WI38 (cell line): ENCODE measurements at regions not wholly inside any gene's neighbourhood (a gene's known extent, or its start where the extent isn't known, plus 50 kb on each side); places are given as distances from the start of the nearest gene placed in this dataset.

Experiments used
- H3K4me3 ChIP-seq: 2 replicates; pipeline ENCODE4 v1.5.1; 2011; ENCODE audit warnings: low read depth, mild to moderate bottlenecking, control low read depth, low read length
- TF ChIP-seq, protein P1 (sequence below): IDR thresholded peaks from 2 replicates; pipeline ENCODE4 v1.5.1; 2012; ENCODE audit warnings: low read depth, mild to moderate bottlenecking, control low read depth, low read length

DNA sequence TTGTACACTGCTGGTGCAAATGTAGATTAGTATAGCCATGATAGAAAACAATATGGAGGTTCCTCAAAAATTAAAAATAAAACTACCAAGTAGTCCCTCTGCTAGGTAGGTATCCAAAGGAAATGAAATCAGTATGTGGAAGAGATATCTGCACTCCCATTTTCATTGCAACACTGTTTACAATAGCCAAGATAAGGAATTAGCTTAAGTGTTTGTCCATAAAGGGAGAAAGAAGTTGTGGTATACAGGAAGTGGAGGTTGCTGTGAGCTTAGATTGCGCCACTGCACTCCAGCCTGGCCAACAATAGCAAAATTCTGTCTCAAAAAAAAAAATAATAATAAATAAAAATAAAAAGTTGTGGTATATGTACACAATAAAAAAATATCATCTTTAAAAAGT, 325.0 kb upstream of the EMCN start:
- no peak overlapping the region for H3K4me3 ChIP-seq
- TF ChIP-seq, protein P1, sequence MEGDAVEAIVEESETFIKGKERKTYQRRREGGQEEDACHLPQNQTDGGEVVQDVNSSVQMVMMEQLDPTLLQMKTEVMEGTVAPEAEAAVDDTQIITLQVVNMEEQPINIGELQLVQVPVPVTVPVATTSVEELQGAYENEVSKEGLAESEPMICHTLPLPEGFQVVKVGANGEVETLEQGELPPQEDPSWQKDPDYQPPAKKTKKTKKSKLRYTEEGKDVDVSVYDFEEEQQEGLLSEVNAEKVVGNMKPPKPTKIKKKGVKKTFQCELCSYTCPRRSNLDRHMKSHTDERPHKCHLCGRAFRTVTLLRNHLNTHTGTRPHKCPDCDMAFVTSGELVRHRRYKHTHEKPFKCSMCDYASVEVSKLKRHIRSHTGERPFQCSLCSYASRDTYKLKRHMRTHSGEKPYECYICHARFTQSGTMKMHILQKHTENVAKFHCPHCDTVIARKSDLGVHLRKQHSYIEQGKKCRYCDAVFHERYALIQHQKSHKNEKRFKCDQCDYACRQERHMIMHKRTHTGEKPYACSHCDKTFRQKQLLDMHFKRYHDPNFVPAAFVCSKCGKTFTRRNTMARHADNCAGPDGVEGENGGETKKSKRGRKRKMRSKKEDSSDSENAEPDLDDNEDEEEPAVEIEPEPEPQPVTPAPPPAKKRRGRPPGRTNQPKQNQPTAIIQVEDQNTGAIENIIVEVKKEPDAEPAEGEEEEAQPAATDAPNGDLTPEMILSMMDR, result no peak

DNA sequence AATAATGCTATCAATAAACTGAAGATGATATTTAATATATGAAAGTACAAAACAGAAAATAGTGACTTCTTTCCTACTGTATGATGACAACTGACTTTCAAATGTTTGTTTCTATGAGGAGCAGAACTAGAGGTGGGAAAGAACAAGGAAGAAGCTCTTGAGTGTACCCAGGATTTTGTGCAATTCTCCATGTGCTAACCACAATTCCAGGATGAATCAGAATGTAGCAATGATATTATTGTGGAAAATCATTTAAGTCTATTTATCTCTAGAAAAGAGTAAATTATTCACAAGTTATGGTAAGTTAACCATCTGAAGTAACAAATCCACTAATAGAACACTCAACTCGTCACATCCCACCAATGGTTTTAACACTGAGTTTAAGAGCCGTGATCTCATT, 324.1 kb upstream of the EMCN start:
- H3K4me3 ChIP-seq, result no peak overlapping the region
- TF ChIP-seq, protein P1, result no peak

DNA sequence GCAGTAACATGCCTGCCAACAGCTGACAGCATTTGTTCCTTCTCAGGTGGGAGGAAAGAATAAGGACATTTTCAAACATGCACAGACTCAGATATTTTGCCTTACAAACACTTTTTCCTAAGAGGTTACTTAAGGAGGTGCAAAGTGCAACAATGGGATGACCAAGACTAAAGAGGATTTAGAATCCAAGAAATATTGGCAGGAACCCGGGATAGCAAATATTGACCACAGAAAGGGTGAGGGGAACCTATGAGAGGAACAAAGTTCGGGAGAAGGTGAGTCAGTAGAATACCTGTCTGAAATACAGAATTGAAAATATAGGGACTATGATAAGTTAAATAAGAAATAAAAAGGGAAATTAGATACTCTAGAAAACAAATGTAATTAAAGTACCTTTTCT, 321.9 kb upstream of the EMCN start:
- no peak overlapping the region for H3K4me3 ChIP-seq
- TF ChIP-seq, protein P1, result no peak

DNA sequence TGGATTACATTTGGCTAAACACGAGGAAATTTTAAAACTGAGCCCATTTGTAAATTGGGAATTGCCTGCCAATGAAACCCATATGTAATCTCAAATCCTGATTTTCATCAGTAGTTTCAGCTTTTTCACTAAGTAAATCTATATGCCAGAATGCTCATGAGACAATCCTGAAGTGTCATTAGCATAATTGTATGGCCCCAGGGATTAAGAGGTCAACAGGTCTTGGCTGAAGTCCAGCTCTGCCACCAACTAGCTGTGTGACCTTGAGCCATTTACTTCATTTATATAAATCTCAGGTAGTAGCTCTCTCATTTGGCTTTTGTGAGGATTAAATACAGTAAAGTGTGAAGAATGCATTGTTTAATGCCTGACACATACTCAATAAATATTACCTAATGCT, 320.5 kb upstream of the EMCN start:
- H3K4me3 ChIP-seq, result no peak overlapping the region
- TF ChIP-seq, protein P1, result no peak

DNA sequence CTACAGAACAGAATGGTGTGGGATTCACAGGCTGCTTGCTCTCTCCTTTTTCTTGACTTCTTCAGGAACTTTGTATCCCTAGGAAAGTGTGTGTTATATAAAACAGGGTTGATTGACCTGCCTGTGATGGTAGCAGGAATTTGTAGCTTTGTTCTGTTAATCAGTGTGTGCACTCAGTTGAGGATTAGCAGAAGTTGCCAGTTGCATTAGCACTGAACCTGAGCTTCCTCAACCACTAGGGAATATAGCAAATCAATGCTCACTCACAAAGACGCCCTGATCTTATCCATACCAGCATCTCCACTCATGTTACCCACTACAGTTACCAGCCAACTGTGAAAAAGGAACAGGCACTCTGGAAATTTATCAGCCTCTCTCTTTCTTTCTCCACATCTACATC, 319.1 kb upstream of the EMCN start:
- no peak overlapping the region for H3K4me3 ChIP-seq
- TF ChIP-seq, protein P1, result no peak

DNA sequence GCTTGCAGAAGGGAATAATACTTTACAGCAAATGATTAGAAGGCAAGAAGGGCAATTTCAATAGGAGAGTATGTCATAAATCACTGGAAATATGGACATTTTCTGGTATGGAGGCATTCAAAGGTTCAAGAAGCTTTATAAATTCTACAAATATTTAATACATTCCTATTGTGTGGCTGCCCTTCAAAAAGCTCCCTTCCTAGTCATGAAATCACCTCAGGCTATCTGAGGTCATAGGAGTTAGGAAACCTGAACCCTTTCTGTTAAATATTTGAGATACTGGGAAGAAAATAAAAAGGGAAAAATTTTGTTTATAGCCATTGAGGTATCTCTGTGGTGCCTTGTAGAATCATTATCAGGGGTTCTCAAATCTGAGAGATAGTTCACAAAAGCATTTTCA, 316.8 kb upstream of the EMCN start:
- TF ChIP-seq, protein P1, result no peak
- no peak overlapping the region for H3K4me3 ChIP-seq

DNA sequence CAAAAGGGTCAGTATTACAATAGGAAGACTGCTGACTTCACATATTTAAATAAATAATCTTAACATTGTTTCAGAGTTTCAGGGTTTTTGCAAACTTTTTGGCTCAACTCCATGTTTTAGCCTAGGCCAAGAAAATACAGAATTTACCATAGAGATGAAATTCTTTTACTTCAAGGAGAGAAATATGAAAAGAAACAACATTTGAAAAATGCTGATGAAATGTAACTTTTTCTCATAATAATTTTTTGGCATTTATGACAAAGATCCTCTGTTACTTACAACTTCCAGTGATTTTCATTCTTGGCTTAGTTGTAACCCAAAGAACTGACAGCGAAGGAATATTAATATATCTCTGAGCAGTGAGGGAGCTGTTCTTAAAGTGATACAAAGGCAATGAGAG, 316.1 kb upstream of the EMCN start:
- no peak overlapping the region for H3K4me3 ChIP-seq
- TF ChIP-seq, protein P1, result no peak
